Thoracic aorta (tissue), 2 donors: ENCODE measurements at regions not wholly inside any gene's neighbourhood (a gene's known extent, or its start where the extent isn't known, plus 50 kb on each side); places are given as distances from the start of the nearest gene placed in this dataset.

Source experiments
- ATAC-seq: fragments of 150-250 bp; one replicate; pipeline ENCODE4 v1.8.0; 2017; ENCODE audit warnings: low read depth; ENCODE audit not compliant: insufficient number of reproducible peaks, low FRiP score
- DNase-seq: peaks from one replicate; pipeline ENCODE4 v3.0.0-alpha.2; 2020; ENCODE audit warnings: low spot score
- H3K27ac ChIP-seq, 2 donors: fragments of 200-600 bp; sonication (generic); 1 replicate in 1 of 2; 2 replicates in 1 of 2; pipeline ENCODE4 v1.5.1; 2016; ENCODE audit warnings: mild to moderate bottlenecking in 2 of 2, moderate library complexity in 2 of 2
- H3K27me3 ChIP-seq: fragments of 200-600 bp; sonication (generic); replicated peaks from 2 replicates; pipeline ENCODE4 v1.6.0; 2016; ENCODE audit warnings: mild to moderate bottlenecking; ENCODE audit not compliant: insufficient read depth
- H3K36me3 ChIP-seq: fragments of 200-600 bp; sonication (generic); one replicate; pipeline ENCODE4 v1.5.1; 2016
- H3K4me1 ChIP-seq, 2 donors: fragments of 200-600 bp; sonication (generic); 1 replicate in 1 of 2; 2 replicates in 1 of 2; pipeline versions ENCODE4 v1.5.1 to v1.6.0; 2016; ENCODE audit warnings: low read depth in 2 of 2, mild to moderate bottlenecking in 1 of 2; ENCODE audit not compliant: control insufficient read depth in 1 of 2
- H3K4me3 ChIP-seq: fragments of 200-600 bp; sonication (generic); 2 replicates; pipeline ENCODE4 v1.5.1; 2016; ENCODE audit warnings: mild to moderate bottlenecking
- H3K9me3 ChIP-seq: fragments of 200-600 bp; sonication (generic); 2 replicates; pipeline ENCODE4 v1.5.1; 2016
- CTCF ChIP-seq: fragments of 200-600 bp; sonication (generic); IDR thresholded peaks from one replicate; pipeline ENCODE4 v1.5.1; 2019; ENCODE audit warnings: antibody characterized with exemption

DNA sequence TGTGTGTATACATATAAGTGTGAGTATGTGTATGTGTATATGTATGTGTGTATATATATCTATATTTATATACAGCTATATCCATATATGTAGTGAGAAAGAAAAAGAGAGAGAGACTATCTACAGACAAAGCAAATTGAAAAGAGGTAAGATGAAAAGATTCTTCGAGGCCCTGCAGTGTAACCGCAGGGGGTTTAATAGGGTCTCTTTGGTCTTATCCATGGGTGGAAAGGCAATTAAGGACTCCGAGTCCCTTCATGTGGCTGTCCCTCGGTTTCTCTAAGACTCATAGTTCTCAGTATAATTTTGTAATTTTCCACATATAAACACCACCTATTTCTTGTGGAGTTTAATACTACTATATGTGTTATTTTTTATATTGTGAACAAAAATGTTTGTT, 50.6 kb upstream of the JAZF1 start:
- no peak overlapping the region for H3K4me3 ChIP-seq
- no peaks in the 10 kb centered on the region for H3K9me3 ChIP-seq
- no peaks in the 10 kb centered on the region for H3K4me1 ChIP-seq
- H3K27ac ChIP-seq = no peak overlapping the region
- no peaks in the 10 kb centered on the region for H3K27me3 ChIP-seq
- DNase-seq (no peak), ATAC-seq (no peak)
- H3K36me3 ChIP-seq = no peaks in the 10 kb centered on the region
- no peak for TF ChIP-seq CTCF

DNA sequence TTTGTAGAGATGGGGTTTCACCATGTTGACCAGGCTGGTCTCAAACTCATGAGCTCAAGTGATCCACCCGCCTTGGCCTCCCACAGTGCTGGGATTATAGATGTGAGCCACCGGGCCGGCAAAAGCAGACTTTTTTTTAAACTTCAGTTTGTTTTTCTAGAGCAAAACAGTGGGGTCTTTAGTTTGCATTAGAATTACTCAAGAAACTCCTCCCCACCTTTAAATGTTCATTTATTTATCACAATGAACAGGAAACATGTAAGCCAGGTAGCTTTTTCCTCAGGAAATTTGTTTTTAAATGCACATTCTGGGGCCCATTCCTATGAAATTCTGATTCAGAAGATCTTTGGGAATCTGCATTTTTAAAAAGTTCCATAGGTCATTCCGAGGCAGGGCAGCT, 56.0 kb upstream of the JAZF1 start:
- Histone ChIP-seq H3K4me3 (no peak overlapping the region), H3K9me3 (no peaks in the 10 kb centered on the region), H3K36me3 (no peaks in the 10 kb centered on the region), H3K27ac (no peak overlapping the region), H3K4me1 (no peaks in the 10 kb centered on the region), H3K27me3 (no peaks in the 10 kb centered on the region)
- DNase-seq (no peak), ATAC-seq (no peak)
- TF ChIP-seq CTCF = no peak

DNA sequence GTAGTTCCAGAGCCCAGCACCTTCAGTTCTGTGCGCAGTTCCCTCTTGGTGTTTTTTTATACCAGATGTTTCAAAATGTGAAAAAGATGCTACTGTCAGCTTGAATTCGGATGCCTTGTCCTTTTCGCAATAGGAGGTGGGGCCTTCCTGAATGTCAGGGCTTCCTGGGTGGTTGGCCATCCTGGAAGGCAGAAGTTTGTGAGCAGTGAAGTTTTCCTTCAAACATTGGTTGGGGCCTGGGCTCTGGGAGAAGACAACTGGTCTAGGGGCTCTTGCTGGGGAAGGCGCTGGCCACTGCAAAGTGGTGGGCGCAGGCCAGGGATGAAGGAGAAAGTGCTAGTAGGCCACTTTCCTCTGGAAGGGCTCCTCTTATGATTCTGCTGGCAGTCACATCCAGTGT, 56.8 kb upstream of the JAZF1 start:
- no peak overlapping the region for H3K27ac ChIP-seq
- no peaks in the 10 kb centered on the region for H3K27me3 ChIP-seq
- DNase-seq (no peak), ATAC-seq (no peak)
- H3K4me3 ChIP-seq = no peak overlapping the region
- no peaks in the 10 kb centered on the region for H3K36me3 ChIP-seq
- no peak for TF ChIP-seq CTCF
- no peaks in the 10 kb centered on the region for H3K9me3 ChIP-seq
- no peaks in the 10 kb centered on the region for H3K4me1 ChIP-seq

- no peak for TF ChIP-seq CTCF
- DNase-seq (no peak), ATAC-seq (no peak)
- Histone ChIP-seq H3K27me3 (no peaks in the 10 kb centered on the region), H3K36me3 (no peaks in the 10 kb centered on the region), H3K27ac (no peak overlapping the region), H3K9me3 (no peaks in the 10 kb centered on the region), H3K4me1 (no peaks in the 10 kb centered on the region), H3K4me3 (no peak overlapping the region)
These were observed 59.2 kb upstream of the JAZF1 start for GRCh38 chr7:28239823-28240204.

DNA sequence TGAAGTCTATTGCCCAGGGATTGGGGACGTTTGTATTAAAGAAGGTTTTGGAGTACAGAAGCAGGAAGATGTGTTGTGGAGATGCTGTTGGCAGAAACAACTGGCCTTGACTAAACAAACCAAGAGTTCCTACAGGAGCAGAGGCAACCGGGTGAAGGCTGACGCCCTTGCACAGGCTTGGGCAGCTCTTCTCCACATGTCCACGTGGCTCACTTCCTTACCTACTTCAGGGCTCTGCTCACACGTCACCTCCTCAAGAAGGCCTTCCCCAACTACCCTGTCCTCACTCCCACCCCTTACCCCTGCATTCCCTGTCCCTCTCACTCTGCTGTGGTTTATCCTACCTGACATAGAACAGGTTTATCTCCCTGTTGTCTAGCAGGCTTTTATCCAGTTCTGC, 59.9 kb upstream of the JAZF1 start:
- ATAC-seq (no peak), DNase-seq (no peak)
- no peak for TF ChIP-seq CTCF
- Histone ChIP-seq H3K9me3 (no peaks in the 10 kb centered on the region), H3K4me3 (no peak overlapping the region), H3K4me1 (no peaks in the 10 kb centered on the region), H3K27me3 (no peaks in the 10 kb centered on the region), H3K27ac (no peak overlapping the region), H3K36me3 (no peaks in the 10 kb centered on the region)
